ENCODE measurements at regions not wholly inside any gene's neighbourhood (a gene's known extent, or its start where the extent isn't known, plus 50 kb on each side); places are given as distances from the start of the nearest gene placed in this dataset.
"Not testable (repeated sequence)": the region's sequence is repeated elsewhere in the genome, so short reads cannot be mapped to it uniquely, and the experiment has no call there.

- DNase-seq, result no peak
These were observed 264.5 kb upstream of the PIK3C3 start for GRCh38 chr18:41690332-41691127.

GRCh38 chr18:41687138-41687537 is 267.9 kb upstream of the PIK3C3 start:
- no peak for DNase-seq

- no peak for DNase-seq
These were observed 273.7 kb upstream of the PIK3C3 start for GRCh38 chr18:41681138-41681880.

- DNase-seq, result no peak
These were observed 280.5 kb upstream of the PIK3C3 start for GRCh38 chr18:41674506-41674905.

- DNase-seq, result no peak
These were observed 288.8 kb upstream of the PIK3C3 start for GRCh38 chr18:41666231-41666630.

- DNase-seq, result no peak
These were observed 289.8 kb upstream of the PIK3C3 start for GRCh38 chr18:41665210-41665609.

GRCh38 chr18:41660654-41661053 is 294.4 kb upstream of the PIK3C3 start:
- no peak for DNase-seq

- DNase-seq, result no peak
These were observed 295.4 kb upstream of the PIK3C3 start for GRCh38 chr18:41659438-41660130.

GRCh38 chr18:41657189-41657588 is 297.8 kb upstream of the PIK3C3 start:
- DNase-seq, result no peak

- DNase-seq, result no peak
These were observed 300.0 kb upstream of the PIK3C3 start for GRCh38 chr18:41655074-41655473.

GRCh38 chr18:41647914-41648313 is 307.1 kb upstream of the PIK3C3 start:
- DNase-seq, result no peak

- no peak for DNase-seq
These were observed 308.0 kb upstream of the PIK3C3 start for GRCh38 chr18:41646915-41647620.

- no peak for DNase-seq
These were observed 309.3 kb upstream of the PIK3C3 start for GRCh38 chr18:41645589-41646360.

GRCh38 chr18:41644466-41644865 is 310.6 kb upstream of the PIK3C3 start:
- no peak for DNase-seq

- DNase-seq, result no peak
These were observed 311.6 kb upstream of the PIK3C3 start for GRCh38 chr18:41643427-41643826.

GRCh38 chr18:41642756-41643155 is 312.3 kb upstream of the PIK3C3 start:
- no peak for DNase-seq

GRCh38 chr18:41639218-41639617 is 315.8 kb upstream of the PIK3C3 start:
- DNase-seq, result no peak

- DNase-seq, result not testable (repeated sequence)
These were observed 323.2 kb upstream of the PIK3C3 start for GRCh38 chr18:41631723-41632285.

GRCh38 chr18:41630232-41630886 is 324.7 kb upstream of the PIK3C3 start:
- DNase-seq, result no peak

- no peak for DNase-seq
These were observed 330.6 kb upstream of the PIK3C3 start for GRCh38 chr18:41624460-41624859.

- no peak for DNase-seq
These were observed 333.9 kb upstream of the PIK3C3 start for GRCh38 chr18:41621177-41621576.
